Epithelial cell of proximal tubule (primary cell): ENCODE measurements at regions not wholly inside any gene's neighbourhood (a gene's known extent, or its start where the extent isn't known, plus 50 kb on each side); places are given as distances from the start of the nearest gene placed in this dataset.

Experiments
- DNase-seq: peaks from one replicate; pipeline ENCODE4 v3.0.0-alpha.2; 2011; ENCODE audit warnings: low read depth
- H3K4me3 ChIP-seq: 2 replicates; pipeline ENCODE4 v1.5.1; 2011; ENCODE audit warnings: low read depth, mild to moderate bottlenecking, low read length
- TF ChIP-seq, protein P1 (sequence below): conservative IDR thresholded peaks from 2 replicates; pipeline ENCODE4 v1.5.1; 2012; ENCODE audit warnings: low read depth, mild to moderate bottlenecking, low read length

DNA sequence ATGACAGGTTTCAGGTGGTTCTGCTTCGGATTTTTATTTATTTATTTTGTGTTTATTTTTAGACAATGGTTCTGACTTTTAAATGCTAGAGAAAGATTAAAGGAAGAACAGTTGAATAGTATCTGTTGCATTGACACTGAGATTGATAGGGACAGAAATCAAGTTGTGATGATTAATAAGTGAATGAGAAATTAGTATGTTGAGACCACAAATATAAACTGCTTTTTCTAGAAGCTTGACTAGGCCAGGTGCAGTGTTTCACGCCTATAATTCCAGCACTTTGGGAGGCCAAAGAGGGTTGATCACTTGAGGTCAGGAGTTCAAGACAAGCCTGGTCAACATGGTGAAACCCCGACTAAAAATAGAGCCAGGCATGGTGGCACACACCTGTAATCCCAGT is 65.1 kb upstream of the TNRC6B start:
- no peak overlapping the region for H3K4me3 ChIP-seq
- DNase-seq: no peak
- TF ChIP-seq, protein P1, sequence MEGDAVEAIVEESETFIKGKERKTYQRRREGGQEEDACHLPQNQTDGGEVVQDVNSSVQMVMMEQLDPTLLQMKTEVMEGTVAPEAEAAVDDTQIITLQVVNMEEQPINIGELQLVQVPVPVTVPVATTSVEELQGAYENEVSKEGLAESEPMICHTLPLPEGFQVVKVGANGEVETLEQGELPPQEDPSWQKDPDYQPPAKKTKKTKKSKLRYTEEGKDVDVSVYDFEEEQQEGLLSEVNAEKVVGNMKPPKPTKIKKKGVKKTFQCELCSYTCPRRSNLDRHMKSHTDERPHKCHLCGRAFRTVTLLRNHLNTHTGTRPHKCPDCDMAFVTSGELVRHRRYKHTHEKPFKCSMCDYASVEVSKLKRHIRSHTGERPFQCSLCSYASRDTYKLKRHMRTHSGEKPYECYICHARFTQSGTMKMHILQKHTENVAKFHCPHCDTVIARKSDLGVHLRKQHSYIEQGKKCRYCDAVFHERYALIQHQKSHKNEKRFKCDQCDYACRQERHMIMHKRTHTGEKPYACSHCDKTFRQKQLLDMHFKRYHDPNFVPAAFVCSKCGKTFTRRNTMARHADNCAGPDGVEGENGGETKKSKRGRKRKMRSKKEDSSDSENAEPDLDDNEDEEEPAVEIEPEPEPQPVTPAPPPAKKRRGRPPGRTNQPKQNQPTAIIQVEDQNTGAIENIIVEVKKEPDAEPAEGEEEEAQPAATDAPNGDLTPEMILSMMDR: no peak

DNA sequence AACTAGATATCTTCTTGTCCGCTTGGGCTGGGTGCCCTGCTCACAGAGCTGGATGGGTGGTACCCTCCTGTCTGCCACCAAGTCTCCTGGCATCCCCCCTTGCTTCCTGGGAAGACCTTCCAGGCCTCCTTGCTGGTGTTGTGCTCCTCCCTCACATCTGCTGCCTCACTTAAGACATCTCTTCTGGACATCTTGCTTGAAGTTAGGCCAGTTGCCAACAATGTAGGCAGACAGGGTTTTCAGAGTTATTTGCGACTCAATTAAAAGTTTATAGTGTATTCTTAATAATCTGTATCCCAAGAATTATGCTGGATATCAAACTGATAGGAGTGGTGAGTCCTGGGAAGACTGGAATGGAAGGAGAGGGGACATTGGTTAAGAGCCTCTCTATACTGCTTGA is 64.0 kb upstream of the TNRC6B start:
- TF ChIP-seq, protein P1: no peak
- H3K4me3 ChIP-seq: no peak overlapping the region
- DNase-seq: no peak

DNA sequence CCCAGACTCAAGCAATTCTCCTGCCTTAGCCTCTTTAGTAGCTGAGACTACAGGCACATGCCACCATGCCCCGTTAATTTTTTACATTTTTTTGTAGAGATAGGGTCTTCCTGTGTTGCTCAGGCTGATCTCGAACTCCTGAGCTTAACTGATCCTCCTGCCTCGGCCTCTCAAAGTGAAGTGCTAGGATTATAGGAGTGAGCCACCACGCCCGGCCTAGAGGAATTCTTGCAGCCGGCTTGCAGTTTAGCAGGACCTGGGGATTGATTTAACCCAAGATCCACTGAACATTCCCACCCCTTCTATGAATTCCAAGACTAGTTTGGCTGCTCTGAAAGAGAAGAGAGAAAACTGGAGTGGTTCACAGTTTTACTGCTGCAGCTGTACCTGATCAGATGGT is 63.3 kb upstream of the TNRC6B start:
- no peak overlapping the region for H3K4me3 ChIP-seq
- DNase-seq: no peak
- TF ChIP-seq, protein P1: no peak

DNA sequence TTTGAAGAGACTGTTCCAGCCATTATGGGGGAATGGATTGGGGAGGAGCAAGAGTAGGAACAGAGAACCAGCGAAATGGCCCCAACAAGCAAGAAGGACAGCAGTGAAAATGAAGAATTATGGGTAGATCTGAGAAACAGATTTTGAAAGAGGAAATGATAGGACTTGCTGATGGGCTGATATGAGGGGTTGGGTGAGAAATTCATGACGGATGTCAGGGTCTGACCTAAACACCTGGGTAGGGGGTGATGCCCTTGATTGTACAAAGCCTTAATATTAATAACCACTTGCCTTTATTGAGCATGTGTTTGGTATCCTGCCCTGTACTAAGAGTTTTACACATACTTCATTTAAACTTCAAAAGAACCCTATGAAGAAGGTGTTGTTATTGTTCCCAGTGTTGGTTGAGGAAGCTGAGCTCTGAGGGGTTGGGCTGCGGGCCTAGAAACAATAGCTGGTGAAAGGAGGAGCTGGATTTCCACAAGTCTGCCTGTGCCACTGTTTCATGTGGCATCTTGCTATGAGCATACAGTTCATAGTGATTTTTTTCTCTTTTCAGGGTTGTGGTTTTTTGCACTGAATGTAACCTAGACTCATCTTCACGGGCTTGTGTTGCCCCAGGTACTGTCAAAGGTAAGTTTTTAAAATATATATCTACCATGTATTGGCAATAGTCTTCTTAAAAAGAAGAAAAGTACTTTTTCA is 61.1 kb upstream of the TNRC6B start:
- DNase-seq: no peak
- no peak overlapping the region for H3K4me3 ChIP-seq
- TF ChIP-seq, protein P1: no peak

DNA sequence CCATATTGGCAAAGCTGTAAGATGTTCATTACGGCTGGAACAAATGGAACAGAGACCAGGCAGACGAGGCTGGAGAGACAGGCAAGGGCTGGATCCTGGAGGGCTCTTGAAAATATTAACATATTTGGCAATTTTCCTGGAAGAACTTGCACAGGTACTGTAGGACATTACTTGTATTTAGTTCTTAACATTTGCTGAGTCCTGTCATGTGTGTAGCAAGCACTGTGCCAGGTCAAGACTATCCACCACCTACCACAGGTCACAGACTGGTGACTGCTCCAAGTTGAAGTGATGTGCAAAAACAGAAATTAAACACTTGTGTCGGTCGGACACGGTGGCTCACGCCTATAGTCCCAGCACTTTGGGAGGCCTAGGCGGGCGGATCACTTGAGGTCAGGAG is 58.7 kb upstream of the TNRC6B start:
- TF ChIP-seq, protein P1: no peak

DNA sequence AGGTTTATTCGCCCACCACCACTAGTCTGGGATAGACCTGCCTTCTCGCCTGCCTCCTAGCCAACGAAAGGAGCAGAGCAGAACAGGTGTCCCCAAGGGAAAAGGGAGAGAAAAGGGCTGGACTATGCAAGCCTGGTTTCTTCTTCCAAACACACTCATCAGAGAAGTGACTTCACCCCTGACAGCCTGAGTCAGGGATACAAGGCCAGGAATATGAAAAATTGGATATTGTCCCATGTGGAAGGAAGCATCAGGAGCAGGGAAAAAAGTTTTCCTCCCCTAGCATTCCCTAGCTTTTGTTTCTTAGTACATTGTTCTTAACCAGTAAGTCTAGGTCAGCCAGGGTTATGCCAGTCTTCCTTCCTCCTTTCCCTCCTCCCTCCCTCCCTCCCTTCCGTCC is 56.9 kb upstream of the TNRC6B start:
- TF ChIP-seq, protein P1: no peak
- DNase-seq: no peak
- no peak overlapping the region for H3K4me3 ChIP-seq

More for the DNA sequence above, 58.7 kb upstream of the TNRC6B start:
- DNase-seq: no peak
- no peak overlapping the region for H3K4me3 ChIP-seq

DNA sequence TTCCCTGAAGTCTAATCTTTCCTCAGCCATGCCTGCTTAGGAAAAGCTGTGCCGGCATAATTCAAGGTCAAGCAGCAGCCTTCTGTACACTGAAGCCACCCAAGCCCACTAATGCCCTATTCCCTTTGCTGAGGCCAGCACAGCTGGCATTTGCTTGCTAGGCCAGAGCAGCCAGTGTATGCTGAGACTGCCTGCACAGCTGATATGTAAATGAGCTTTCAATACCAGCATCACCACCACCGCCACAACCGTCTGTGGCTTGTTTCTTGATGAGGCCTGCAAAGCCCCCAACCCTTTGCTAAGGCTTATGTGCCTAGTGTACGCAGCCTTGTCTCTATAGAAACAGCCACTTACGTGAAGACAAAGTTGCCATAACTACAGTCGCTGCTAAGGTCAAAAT is 56.3 kb upstream of the TNRC6B start:
- no peak for DNase-seq
- TF ChIP-seq, protein P1: no peak
- H3K4me3 ChIP-seq: no peak overlapping the region
